Duodenal mucosa (tissue), 2 donors: ENCODE measurements at regions not wholly inside any gene's neighbourhood (a gene's known extent, or its start where the extent isn't known, plus 50 kb on each side); places are given as distances from the start of the nearest gene placed in this dataset.

Experiments used
- H3K27ac ChIP-seq: one replicate; pipeline ENCODE4 v1.7.0; 2013; ENCODE audit warnings: low read depth, low read length
- H3K27me3 ChIP-seq, 2 donors: one replicate each; pipeline ENCODE4 v1.7.0; 2013; ENCODE audit warnings: low read length in 2 of 2, control low read depth in 1 of 2; ENCODE audit not compliant: insufficient read depth in 2 of 2, control insufficient read depth in 1 of 2
- H3K36me3 ChIP-seq, 2 donors: one replicate each; pipeline ENCODE4 v1.7.0; 2013; ENCODE audit warnings: low read length in 2 of 2, control low read depth in 1 of 2; ENCODE audit not compliant: insufficient read depth in 2 of 2, control insufficient read depth in 1 of 2
- H3K4me1 ChIP-seq, 2 donors: one replicate each; pipeline ENCODE4 v1.7.0; 2013; ENCODE audit warnings: low read length in 2 of 2, control low read depth in 1 of 2; ENCODE audit not compliant: insufficient read depth in 2 of 2, control insufficient read depth in 1 of 2
- H3K4me3 ChIP-seq, 2 donors: one replicate each; pipeline ENCODE4 v1.7.0; 2013; ENCODE audit warnings: low read length in 2 of 2, low read depth in 1 of 2
- H3K9ac ChIP-seq, 2 donors: one replicate each; pipeline ENCODE4 v1.7.0; 2013; ENCODE audit warnings: low read length in 2 of 2, low read depth in 1 of 2
- H3K9me3 ChIP-seq, 2 donors: one replicate each; pipeline ENCODE4 v1.7.0; 2013; ENCODE audit warnings: low read length in 2 of 2, control low read depth in 1 of 2; ENCODE audit not compliant: control insufficient read depth in 1 of 2

GRCh38 chr14:54219261-54220070 is 177.3 kb upstream of the CDKN3 start:
- Histone ChIP-seq H3K27ac (no peak overlapping the region), H3K9ac (no peak overlapping the region), H3K9me3 (no peaks in the 10 kb centered on the region), H3K4me1 (no peaks in the 10 kb centered on the region), H3K4me3 (peak overlapping the region in 1 of 2 donors; percentile 33), H3K27me3 (peaks cover 3 to 4% of the 10 kb centered on the region in 2 donors), H3K36me3 (no peaks in the 10 kb centered on the region)

GRCh38 chr14:54220071-54220703 is 176.6 kb upstream of the CDKN3 start:
- H3K9me3 ChIP-seq, result no peaks in the 10 kb centered on the region
- H3K27me3 ChIP-seq, result peaks cover 3 to 4% of the 10 kb centered on the region in 2 donors
- peak overlapping the region; percentile 33 to 40 for H3K4me3 ChIP-seq
- H3K9ac ChIP-seq, result peak overlapping the region in 1 of 2 donors; percentile 11
- no peaks in the 10 kb centered on the region for H3K36me3 ChIP-seq
- H3K4me1 ChIP-seq, result peaks cover 0 to under 1% of the 10 kb centered on the region in 2 donors
- no peak overlapping the region for H3K27ac ChIP-seq

- Histone ChIP-seq H3K27me3 (peaks cover 3 to 4% of the 10 kb centered on the region in 2 donors), H3K27ac (no peak overlapping the region), H3K9me3 (no peaks in the 10 kb centered on the region), H3K4me1 (peaks cover 0 to 6% of the 10 kb centered on the region in 2 donors), H3K36me3 (no peaks in the 10 kb centered on the region), H3K9ac (peak overlapping the region in 1 of 2 donors; percentile 11), H3K4me3 (peak overlapping the region; percentile 33 to 40)
Observed at GRCh38 chr14:54220704-54221431, 175.9 kb upstream of the CDKN3 start.

GRCh38 chr14:54221432-54221803 is 175.4 kb upstream of the CDKN3 start:
- Histone ChIP-seq H3K4me3 (no peak overlapping the region), H3K36me3 (no peaks in the 10 kb centered on the region), H3K27me3 (peaks cover 3 to 4% of the 10 kb centered on the region in 2 donors), H3K4me1 (peaks cover 0 to 6% of the 10 kb centered on the region in 2 donors), H3K27ac (no peak overlapping the region), H3K9ac (no peak overlapping the region), H3K9me3 (no peaks in the 10 kb centered on the region)

- no peak overlapping the region for H3K27ac ChIP-seq
- no peak overlapping the region for H3K9ac ChIP-seq
- H3K4me1 ChIP-seq, result peaks cover 0 to 6% of the 10 kb centered on the region in 2 donors
- H3K36me3 ChIP-seq, result no peaks in the 10 kb centered on the region
- peaks cover 3 to 4% of the 10 kb centered on the region in 2 donors for H3K27me3 ChIP-seq
- no peak overlapping the region for H3K4me3 ChIP-seq
- no peaks in the 10 kb centered on the region for H3K9me3 ChIP-seq
Observed at GRCh38 chr14:54221971-54222370, 174.8 kb upstream of the CDKN3 start.

GRCh38 chr14:54223831-54224402 is 172.9 kb upstream of the CDKN3 start:
- H3K27me3 ChIP-seq, result peaks cover 3 to 4% of the 10 kb centered on the region in 2 donors
- peaks cover 0 to 6% of the 10 kb centered on the region in 2 donors for H3K4me1 ChIP-seq
- no peak overlapping the region for H3K4me3 ChIP-seq
- H3K9ac ChIP-seq, result no peak overlapping the region
- H3K27ac ChIP-seq, result no peak overlapping the region
- H3K36me3 ChIP-seq, result no peaks in the 10 kb centered on the region
- H3K9me3 ChIP-seq, result no peaks in the 10 kb centered on the region

- H3K27me3 ChIP-seq, result no peaks in the 10 kb centered on the region
- no peak overlapping the region for H3K9ac ChIP-seq
- H3K9me3 ChIP-seq, result no peaks in the 10 kb centered on the region
- H3K4me1 ChIP-seq, result peaks cover 0 to 6% of the 10 kb centered on the region in 2 donors
- H3K27ac ChIP-seq, result no peak overlapping the region
- no peaks in the 10 kb centered on the region for H3K36me3 ChIP-seq
- no peak overlapping the region for H3K4me3 ChIP-seq
Observed at GRCh38 chr14:54225457-54226060, 171.2 kb upstream of the CDKN3 start.

- Histone ChIP-seq H3K27me3 (no peaks in the 10 kb centered on the region), H3K4me1 (peaks cover 0 to 6% of the 10 kb centered on the region in 2 donors), H3K9ac (no peak overlapping the region), H3K4me3 (no peak overlapping the region), H3K9me3 (no peaks in the 10 kb centered on the region), H3K36me3 (no peaks in the 10 kb centered on the region), H3K27ac (no peak overlapping the region)
Observed at GRCh38 chr14:54226103-54226502, 170.7 kb upstream of the CDKN3 start.

GRCh38 chr14:54226558-54226957 is 170.2 kb upstream of the CDKN3 start:
- H3K36me3 ChIP-seq, result no peaks in the 10 kb centered on the region
- no peak overlapping the region for H3K9ac ChIP-seq
- no peaks in the 10 kb centered on the region for H3K9me3 ChIP-seq
- H3K4me1 ChIP-seq, result peaks cover 0 to 6% of the 10 kb centered on the region in 2 donors
- H3K27ac ChIP-seq, result no peak overlapping the region
- no peaks in the 10 kb centered on the region for H3K27me3 ChIP-seq
- H3K4me3 ChIP-seq, result no peak overlapping the region
